GM13976 (cell line): ENCODE measurements at regions not wholly inside any gene's neighbourhood (a gene's known extent, or its start where the extent isn't known, plus 50 kb on each side); places are given as distances from the start of the nearest gene placed in this dataset.

Source experiments
- DNase-seq: peaks from one replicate; pipeline ENCODE4 v3.0.0; 2012; ENCODE audit warnings: low spot score
- CTCF ChIP-seq: IDR thresholded peaks from 2 replicates; pipeline ENCODE4 v1.5.1; 2012; ENCODE audit warnings: borderline replicate concordance, mild to moderate bottlenecking; ENCODE audit not compliant: insufficient read depth; ENCODE audit errors: extremely low read depth, missing control alignments, control extremely low read depth
- in situ Hi-C: fragments of 300-500 bp; cut with MboI; formaldehyde crosslinking; loops from one replicate; pipeline ENCODE4 v1.12.0; 2022; ENCODE audit warnings: low sequenced_read_pairs, mixed read lengths, inconsistent platforms; ENCODE audit not compliant: unreplicated experiment

DNA sequence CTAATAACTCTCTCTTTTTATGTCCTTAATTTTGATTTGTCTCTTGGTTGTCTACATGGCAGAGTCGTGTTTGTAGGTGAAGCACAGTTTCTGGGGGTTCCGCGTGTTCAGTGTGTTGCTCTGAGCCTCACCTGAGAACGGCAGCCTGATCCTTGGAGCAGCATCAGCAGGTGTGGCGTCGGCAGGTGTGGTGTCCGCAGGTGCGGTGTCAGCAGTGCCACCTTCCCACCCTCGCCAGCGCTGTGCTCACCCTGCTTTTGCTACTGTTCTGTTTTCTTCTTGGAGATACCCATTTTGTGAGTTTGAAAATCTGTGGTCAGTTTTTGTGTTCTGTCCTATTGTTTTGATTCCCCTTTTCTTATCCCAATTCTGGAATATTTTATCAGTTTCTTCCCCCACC is 406.6 kb downstream of the GLRX3 start:
- no peak for DNase-seq
- in situ Hi-C loops: no loop called here
- TF ChIP-seq CTCF: no peak

DNA sequence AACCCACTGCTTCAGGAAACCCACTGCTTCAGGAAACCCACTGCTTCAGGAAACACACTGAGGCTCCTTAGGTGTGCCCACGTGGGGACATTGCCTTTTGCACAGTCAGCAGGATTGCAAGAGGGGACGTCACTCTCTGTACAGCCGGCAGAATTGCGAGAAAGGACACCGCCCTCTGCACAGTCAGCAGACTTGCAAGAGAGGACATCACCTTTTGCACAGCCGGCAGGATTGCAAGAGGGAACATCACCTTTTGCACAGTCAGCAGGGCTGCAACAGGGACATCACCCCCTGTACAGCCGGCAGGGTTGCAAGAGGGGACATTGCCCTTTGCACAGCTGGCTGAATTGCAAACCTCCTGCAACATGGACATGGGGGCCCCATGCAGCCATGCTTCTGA is 407.6 kb downstream of the GLRX3 start:
- in situ Hi-C loops: no loop called here
- DNase-seq: no peak
- TF ChIP-seq CTCF: no peak

DNA sequence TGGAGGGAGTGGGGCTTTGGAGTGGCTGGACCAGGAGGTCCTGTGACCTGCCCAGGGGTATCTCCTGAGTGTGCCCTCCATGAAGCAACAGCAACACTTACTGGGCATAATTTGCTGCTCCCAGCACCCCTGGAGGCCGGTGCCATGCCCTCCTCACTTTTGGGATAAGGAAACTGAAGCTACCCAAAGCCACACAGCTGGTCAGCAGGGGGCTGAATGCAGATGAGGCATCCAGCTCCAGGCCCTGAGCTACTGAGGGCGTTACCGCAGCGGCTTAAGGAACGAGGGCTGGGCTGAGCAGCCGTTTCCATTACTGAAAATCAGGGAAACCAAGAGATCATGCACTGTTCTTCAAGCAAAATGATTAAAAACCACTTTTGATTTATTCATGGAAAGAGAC is 408.9 kb downstream of the GLRX3 start:
- TF ChIP-seq CTCF: no peak
- in situ Hi-C loops: no loop called here
- no peak for DNase-seq

- no peak for TF ChIP-seq CTCF
- DNase-seq: no peak
- in situ Hi-C loops: no loop called here
Observed at GRCh38 chr10:130545697-130546096, 409.5 kb downstream of the GLRX3 start.

DNA sequence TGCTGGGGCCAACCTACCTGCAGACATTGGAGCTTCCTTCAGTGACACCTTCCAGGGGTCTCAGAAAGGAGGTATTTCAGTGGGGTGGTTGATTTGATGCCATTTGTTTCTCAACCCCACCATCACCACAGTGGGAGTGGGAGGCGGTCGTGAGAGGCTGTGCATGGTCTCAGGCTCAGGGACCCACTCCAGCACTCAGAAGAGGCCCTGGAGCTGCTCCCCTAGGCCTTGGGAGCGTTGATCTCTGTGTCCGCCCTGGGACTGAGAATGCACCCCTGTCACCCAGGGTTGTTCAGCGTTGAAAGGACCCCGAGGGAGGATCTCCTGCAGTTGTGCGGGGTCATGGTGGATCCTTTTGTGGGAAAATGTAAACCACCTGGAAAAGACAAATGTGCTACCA is 410.6 kb downstream of the GLRX3 start:
- no peak for DNase-seq
- in situ Hi-C loops: no loop called here
- TF ChIP-seq CTCF: no peak

GRCh38 chr10:130547368-130547767 is 411.2 kb downstream of the GLRX3 start:
- DNase-seq: no peak
- no peak for TF ChIP-seq CTCF
- in situ Hi-C loops: no loop called here

DNA sequence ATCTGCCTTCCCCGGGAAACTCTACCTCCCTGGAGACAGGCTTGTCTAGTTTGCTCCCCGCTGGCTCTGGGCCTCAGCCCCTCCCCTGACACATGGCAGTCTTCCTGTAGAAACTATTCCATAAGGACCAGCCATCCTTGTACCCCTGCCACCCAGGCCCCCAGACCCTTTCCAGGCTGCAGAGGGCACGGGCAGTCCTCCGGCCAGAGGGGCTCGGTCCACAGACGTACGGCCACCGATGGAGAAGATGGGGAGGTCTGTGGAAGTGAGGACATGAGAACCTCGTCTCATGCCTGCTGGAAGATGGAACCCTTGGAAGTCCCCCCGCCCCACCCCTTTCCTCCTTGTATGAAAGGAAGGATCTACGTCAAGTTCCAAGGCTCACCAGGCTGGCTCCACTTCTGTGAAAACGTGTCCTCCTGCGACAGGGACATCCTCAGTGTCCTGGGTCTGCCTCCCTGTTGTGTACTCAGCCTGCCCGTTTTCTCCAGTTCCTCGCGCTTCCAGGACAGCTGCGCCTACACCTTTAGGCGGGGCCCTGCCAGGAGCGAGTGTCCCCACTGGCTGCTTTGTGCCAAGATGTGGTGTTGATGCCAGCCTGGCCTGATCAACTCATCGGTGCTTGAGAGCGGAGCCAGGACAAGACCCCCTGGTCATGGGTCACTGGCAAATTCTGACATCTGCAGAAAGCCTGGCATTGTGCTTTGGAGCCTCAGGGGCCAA is 414.9 kb downstream of the GLRX3 start:
- no peak for DNase-seq
- in situ Hi-C loops: no loop called here
- no peak for TF ChIP-seq CTCF
